ENCODE measurements at regions not wholly inside any gene's neighbourhood (a gene's known extent, or its start where the extent isn't known, plus 50 kb on each side); places are given as distances from the start of the nearest gene placed in this dataset.

- no peak for TF ChIP-seq CTCF (conservative IDR thresholded peaks at IDR 0.05)
- H3K27ac ChIP-seq: no peak overlapping the region
These were observed 52.3 kb upstream of the VGLL4 start for GRCh38 chr3:11696054-11696453.
